GM19239 (cell line): ENCODE measurements at regions not wholly inside any gene's neighbourhood (a gene's known extent, or its start where the extent isn't known, plus 50 kb on each side); places are given as distances from the start of the nearest gene placed in this dataset.

Source experiments
- DNase-seq: peaks from one replicate; pipeline ENCODE4 v3.0.0; 2011; ENCODE audit warnings: low spot score; ENCODE audit not compliant: insufficient read length
- FAIRE-seq: peaks from 2 replicates; lab custom pipeline; 2011; peaks lifted over from hg19 to GRCh38; lab: Jason Lieb, UNC

DNA sequence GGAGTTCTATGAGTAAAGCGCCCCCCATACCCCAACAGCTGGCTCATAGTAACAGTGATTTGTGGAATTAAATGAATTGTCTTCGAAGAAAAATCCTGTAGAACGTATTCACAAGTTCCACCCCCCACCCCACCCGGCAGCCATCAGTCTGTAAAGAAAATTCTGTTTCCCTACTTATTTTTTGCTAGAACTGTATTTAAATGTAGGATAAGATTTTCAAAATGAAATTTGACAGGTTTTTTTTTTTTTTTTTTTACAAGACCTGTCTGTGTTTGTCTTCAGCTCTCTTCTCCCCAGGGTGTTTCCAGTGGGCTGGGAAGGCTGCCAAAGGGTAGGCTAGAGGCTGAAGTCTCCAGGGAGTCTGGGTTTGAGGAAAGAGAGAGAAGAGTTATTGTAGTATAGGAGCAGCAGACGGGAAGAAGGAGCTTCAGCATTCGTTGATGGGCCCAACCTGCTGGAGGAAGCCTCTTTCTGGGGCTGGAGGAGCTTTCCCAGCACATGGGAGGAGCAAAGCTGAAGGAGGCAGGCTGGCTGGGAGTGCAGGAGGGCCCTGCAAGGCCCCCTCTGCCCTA, 130.6 kb upstream of the SEMA6D start:
- DNase-seq = no peak
- FAIRE-seq = no peak

DNA sequence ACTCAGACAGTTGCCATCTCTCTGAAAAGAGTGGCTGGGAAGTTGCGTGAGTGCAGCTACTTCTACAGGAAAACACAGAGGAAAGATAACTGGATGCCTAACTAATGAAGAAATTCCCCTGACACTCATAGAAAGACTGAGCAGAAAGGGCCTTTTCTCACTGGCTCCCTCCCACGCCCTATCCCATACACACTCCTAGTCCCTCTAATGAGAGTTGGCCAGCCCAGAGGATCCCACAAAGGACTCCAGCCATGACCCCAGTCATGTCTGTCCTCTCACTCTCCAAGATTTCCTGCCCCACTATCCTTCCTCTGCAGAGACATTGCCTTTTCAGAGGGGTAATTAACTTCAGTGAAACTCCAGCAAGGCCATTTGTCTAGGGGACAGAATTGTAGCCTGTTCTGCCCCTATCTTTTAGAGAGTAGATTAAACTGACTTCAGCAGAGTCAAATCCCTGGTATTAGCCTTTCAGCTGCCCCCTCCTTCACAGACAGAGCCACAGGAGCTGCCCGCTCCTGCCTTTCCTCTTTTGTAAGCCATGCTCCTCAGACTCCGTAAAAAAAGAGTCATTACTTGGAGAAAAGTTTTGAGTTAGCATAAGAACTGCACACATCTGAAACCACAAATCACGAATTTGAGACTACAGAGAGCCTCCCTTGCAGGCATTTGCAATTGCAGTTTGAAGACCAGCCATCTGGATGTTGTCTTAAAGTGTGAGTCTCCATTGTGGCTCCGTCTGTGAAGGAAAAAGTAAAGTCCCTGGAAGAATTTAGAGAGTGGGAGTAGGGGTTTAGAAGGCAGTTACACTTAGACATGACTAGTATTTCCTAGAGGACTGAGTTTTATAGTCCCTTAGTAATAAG, 129.1 kb upstream of the SEMA6D start:
- DNase-seq = no peak
- FAIRE-seq = no peak

DNA sequence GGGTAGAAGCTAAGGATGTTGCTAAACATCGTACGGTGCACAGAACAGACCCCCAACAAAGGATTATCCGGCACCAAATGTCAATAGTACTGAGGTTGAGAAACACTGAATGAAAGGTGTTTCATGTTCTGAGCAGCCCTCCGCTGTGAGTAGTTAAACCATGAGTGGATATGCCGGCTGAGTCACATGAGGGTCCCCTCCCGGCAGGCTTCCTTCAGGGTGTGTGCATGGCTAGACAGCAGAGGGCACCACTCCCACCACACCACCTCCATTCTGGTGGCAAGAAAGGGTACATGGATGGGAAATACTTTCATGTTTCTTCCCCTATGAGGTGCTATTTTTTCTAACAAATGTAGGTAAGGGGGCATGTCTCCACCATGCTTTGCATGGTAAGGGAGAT, 128.3 kb upstream of the SEMA6D start:
- DNase-seq = no peak

DNA sequence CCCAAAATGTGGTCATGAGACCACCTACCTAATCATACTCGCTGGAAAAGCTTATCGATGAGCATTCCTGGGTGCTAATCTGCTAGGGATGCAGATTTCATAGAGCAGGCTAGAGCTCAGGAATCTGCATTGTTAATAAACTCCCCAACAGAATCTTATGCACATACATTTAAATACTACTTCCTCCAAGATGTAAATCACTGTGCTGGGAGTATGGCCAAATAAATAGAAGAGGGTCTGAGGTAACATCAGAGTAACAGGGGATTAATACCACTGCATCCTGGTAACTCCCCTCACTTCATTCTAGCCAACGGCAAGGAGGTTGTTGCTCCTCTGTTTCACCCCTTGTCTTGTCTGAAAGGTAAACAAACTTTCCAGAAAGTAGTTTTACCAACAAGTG, 118.3 kb upstream of the SEMA6D start:
- no peak for DNase-seq
- no peak for FAIRE-seq

More for the DNA sequence above, 128.3 kb upstream of the SEMA6D start:
- FAIRE-seq = no peak

- FAIRE-seq (no peak), DNase-seq (no peak)
Observed at GRCh38 chr15:47599806-47600205, 117.5 kb upstream of the SEMA6D start.

- DNase-seq (no peak), FAIRE-seq (no peak)
Observed at GRCh38 chr15:47602121-47602520, 115.2 kb upstream of the SEMA6D start.

DNA sequence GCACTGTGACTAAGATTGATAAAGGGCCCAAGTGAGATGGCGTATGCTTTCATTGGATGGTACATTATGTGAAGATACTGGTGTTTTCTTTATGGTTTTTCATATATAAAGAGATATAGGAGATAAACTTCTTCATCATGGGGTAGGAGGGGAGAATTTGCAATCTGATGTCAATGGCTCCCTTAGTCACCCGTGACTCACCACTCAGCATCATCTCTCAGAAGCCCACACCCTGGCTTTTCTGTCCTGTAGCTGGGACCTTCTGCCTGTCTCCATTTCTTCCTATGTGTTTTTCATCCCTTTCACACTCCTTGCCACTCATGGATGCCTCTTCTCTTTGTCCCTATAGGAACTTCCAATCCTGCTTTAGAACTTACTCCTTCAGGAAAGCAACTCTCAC, 114.3 kb upstream of the SEMA6D start:
- FAIRE-seq (no peak), DNase-seq (no peak)

DNA sequence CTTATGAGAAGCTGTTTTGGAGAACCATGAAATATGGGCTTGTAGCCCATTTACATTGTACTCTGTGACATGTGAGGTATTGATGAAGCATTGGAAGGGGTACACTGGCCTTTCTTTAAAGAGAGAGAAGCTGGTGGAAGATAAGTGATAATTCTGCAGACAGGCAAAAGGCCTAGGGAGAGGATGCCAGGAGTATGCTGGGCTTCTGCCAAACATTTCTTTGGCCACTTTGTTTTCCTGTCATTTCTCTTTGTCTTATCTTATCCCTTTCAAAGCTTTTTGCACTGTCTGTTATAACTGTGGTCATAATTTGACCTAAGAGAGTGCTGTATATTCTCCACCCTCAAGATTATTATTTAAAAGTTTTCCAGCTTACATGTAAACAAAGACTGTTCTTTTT, 109.6 kb upstream of the SEMA6D start:
- no peak for FAIRE-seq
- DNase-seq = no peak

DNA sequence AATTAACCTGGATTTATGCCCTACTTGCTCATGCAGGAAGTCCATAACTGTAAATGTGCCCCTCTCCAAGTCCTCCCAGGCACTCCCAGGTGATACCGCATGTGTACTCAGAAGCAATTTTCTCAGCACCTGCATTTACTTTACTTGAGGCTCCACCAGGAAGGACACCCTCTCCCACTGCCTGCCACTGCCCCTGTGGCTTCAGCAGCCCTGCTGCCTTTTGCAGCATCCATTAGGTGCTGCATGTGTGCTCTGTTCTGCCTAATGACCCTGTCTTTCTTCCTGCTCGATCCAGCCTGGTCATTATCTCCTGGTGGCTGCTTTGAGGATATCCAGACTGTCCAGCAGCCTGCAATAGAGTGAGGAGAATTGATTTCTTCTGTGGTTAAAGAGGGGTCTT, 107.6 kb upstream of the SEMA6D start:
- FAIRE-seq = no peak
- no peak for DNase-seq

DNA sequence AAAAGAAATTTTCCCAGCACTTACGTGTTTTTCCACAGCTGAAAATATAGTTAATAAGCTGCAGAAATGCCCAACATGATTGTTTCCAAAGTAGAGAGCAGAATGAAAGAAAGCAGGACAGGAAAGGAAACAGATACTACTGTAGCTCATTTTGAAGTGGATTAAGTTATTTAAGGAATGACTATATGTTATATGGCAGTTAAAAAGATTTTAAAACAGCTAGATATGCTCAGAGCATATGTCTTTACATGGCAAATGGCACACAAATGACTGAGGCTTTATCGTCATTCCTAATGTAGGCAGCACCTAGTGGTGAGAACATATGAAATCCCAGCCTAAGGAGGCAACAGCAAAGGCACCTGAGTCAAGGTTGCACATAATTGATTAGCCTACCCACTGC, 106.6 kb upstream of the SEMA6D start:
- no peak for FAIRE-seq
- DNase-seq = no peak

DNA sequence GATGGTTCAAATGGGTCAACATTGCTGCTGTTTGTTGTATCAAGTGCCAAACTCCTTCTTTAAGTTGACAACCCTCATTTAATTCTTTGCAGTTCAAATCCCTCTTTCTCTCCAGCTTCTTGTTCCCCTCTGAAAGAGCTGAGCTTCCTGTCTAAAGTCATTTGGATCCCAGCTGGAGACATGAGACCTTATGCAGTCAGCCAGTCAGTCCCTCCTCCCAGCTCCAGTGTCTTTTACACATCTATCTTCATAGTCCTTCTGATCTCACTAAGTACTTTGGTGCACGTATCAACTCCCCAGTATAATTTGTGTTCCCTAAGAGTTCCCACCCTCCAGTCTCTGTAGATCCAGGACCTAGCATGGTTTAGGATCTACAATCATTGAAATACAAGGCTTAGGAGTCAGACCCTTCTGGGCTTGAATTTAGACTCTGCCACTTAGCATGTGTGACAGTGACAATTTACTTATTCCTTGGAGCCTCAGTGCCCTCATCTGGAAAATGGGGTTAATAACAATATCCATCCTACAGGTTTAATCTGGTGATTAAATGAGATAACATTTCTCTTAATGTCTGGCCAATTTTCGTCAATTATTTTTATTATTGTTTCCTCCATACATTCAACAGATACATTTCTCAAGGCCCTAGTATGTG, 102.8 kb upstream of the SEMA6D start:
- FAIRE-seq (no peak), DNase-seq (no peak)

DNA sequence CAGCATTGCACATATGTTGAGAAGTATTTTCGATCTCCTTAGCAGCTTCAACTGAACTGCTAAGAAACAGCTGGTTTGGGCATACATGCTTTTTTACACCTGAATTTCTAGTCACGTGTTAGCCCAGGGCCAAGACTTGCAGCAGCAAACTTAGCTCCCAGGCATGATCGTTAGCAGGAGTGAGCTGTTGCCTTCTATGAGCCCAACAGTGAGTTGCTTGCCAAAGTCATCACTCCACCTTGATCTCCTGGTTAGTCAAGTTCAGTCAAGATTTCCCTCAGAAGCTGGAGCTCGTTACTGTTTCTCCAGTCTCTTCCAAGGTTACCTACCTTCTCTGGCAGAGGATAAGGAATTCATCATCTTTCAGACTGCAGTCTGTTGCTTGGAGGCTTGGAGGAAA, 100.4 kb upstream of the SEMA6D start:
- no peak for DNase-seq
- FAIRE-seq = no peak

GRCh38 chr15:47618241-47618640, 99.1 kb upstream of the SEMA6D start:
- no peak for DNase-seq
- no peak for FAIRE-seq

GRCh38 chr15:47620960-47621681, 96.2 kb upstream of the SEMA6D start:
- DNase-seq (no peak), FAIRE-seq (no peak)

GRCh38 chr15:47622055-47622454, 95.2 kb upstream of the SEMA6D start:
- no peak for DNase-seq
- FAIRE-seq = no peak

DNA sequence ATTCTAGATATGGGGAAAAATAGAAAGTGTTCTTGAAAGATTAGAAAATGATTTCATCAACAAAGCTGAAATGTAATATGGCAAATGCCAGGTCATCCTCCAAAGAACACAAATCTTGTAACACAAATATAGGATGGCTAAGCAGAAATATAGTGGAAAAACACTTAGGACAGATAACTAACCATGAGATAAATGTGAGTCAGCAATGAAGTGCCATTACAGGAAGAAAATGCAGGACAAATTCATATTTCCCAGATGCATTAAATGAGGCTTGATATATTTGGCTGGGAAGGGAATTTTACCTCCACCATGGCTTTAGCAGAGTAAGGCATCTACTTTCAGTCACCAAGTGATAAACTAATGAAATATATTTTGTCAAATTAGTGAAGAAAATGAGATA, 92.8 kb upstream of the SEMA6D start:
- FAIRE-seq (no peak), DNase-seq (no peak)

GRCh38 chr15:47639042-47639441, 78.3 kb upstream of the SEMA6D start:
- FAIRE-seq (no peak), DNase-seq (no peak)

GRCh38 chr15:47640079-47640478, 77.2 kb upstream of the SEMA6D start:
- FAIRE-seq (no peak), DNase-seq (no peak)

DNA sequence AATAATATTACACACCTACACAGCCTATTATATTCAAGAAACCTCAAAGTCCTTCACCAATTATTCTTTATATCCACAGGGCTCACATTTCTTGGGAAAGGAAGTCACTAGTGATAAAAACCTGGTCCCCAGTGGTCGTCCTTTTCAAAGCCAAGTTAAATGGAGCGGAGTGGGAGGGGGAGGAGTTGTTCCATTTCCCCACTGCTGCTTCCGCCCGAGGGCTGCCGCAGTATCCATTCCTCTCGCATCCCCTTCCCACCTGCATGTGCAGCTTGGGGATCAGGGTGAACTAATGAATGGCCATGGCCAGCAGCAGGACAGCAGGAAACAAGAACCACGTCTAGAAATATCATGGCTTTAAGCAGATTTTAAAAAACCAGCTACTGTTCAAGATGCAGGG, 76.4 kb upstream of the SEMA6D start:
- DNase-seq (no peak), FAIRE-seq (no peak)

GRCh38 chr15:47644722-47645121, 72.6 kb upstream of the SEMA6D start:
- DNase-seq (no peak), FAIRE-seq (no peak)

DNA sequence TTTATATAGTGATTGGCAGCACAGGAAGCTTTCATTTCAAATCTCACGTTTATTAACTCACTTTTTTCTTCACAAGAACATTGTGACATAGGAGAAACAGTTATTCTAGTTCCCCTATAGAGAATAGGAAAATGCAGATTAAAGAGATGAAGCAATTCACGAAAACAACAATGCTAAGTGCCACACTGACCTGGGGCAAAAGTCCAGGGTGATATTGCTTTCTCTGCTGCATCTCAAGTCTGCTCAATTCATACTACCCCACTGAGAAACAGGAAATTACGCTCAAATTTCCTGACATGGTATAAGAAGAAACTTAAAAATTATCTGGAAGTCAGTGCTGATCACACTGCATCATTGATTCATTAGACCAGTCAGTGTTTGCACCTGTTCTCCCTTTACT, 66.7 kb upstream of the SEMA6D start:
- DNase-seq = no peak
- no peak for FAIRE-seq
